Brain microvascular endothelial cell (primary cell): ENCODE measurements at regions not wholly inside any gene's neighbourhood (a gene's known extent, or its start where the extent isn't known, plus 50 kb on each side); places are given as distances from the start of the nearest gene placed in this dataset.

Experiments used
- DNase-seq: peaks from one replicate; pipeline ENCODE4 v3.0.0-alpha.2; 2020
- H3K27ac ChIP-seq: fragments of 250-450 bp; sonication (Bioruptor Pico); 2 replicates; pipeline ENCODE4 v1.5.1; 2020; ENCODE audit warnings: mild to moderate bottlenecking, moderate library complexity
- H3K27me3 ChIP-seq: fragments of 250-450 bp; sonication (Bioruptor Pico); replicated peaks from 2 replicates; pipeline ENCODE4 v1.5.1; 2020; ENCODE audit warnings: mild to moderate bottlenecking
- H3K36me3 ChIP-seq: fragments of 250-450 bp; sonication (Bioruptor Pico); replicated peaks from 2 replicates; pipeline ENCODE4 v1.5.1; 2020; ENCODE audit warnings: mild to moderate bottlenecking
- H3K4me3 ChIP-seq: 2 replicates; pipeline ENCODE4 v1.5.1; 2011; ENCODE audit warnings: low read depth, mild to moderate bottlenecking, control low read depth, low read length, moderate library complexity
- CTCF ChIP-seq: IDR thresholded peaks from 2 replicates; pipeline ENCODE4 v1.5.1; 2011; ENCODE audit warnings: low read depth, mild to moderate bottlenecking, moderate library complexity, low read length, control low read depth, inconsistent platforms; ENCODE audit errors: missing control alignments
- in situ Hi-C: cut with HindIII; loops from 2 replicates; pipeline ENCODE4 v1.10.0; 2017; ENCODE audit warnings: low sequenced_read_pairs, low pct_ligation_motif_present

- H3K36me3 ChIP-seq: no peaks in the 10 kb centered on the region
- no peak overlapping the region for H3K27ac ChIP-seq
- in situ Hi-C loops: no loop called here
- no peak for TF ChIP-seq CTCF
- no peak overlapping the region for H3K4me3 ChIP-seq
- no peaks in the 10 kb centered on the region for H3K27me3 ChIP-seq
- DNase-seq: no peak
These were observed 58.0 kb upstream of the TMEM178A start for GRCh38 chr2:39607538-39608262.

- in situ Hi-C loops: no loop called here
- H3K4me3 ChIP-seq: no peak overlapping the region
- no peaks in the 10 kb centered on the region for H3K36me3 ChIP-seq
- no peak for DNase-seq
- H3K27me3 ChIP-seq: no peaks in the 10 kb centered on the region
- no peak for TF ChIP-seq CTCF
- H3K27ac ChIP-seq: no peak overlapping the region
These were observed 57.5 kb upstream of the TMEM178A start for GRCh38 chr2:39608263-39608575.

- TF ChIP-seq CTCF: no peak
- no peaks in the 10 kb centered on the region for H3K36me3 ChIP-seq
- in situ Hi-C loops: no loop called here
- no peaks in the 10 kb centered on the region for H3K27me3 ChIP-seq
- no peak overlapping the region for H3K27ac ChIP-seq
- no peak overlapping the region for H3K4me3 ChIP-seq
- DNase-seq: no peak
These were observed 56.9 kb upstream of the TMEM178A start for GRCh38 chr2:39608686-39609441.

- TF ChIP-seq CTCF: no peak
- no peaks in the 10 kb centered on the region for H3K36me3 ChIP-seq
- no peak overlapping the region for H3K4me3 ChIP-seq
- in situ Hi-C loops: no loop called here
- no peaks in the 10 kb centered on the region for H3K27me3 ChIP-seq
- no peak for DNase-seq
- H3K27ac ChIP-seq: no peak overlapping the region
These were observed 55.8 kb upstream of the TMEM178A start for GRCh38 chr2:39609917-39610316.

- no peaks in the 10 kb centered on the region for H3K27me3 ChIP-seq
- DNase-seq: no peak
- TF ChIP-seq CTCF: no peak
- no peak overlapping the region for H3K27ac ChIP-seq
- H3K4me3 ChIP-seq: no peak overlapping the region
- in situ Hi-C loops: no loop called here
- H3K36me3 ChIP-seq: no peaks in the 10 kb centered on the region
These were observed 50.0 kb upstream of the TMEM178A start for GRCh38 chr2:39615675-39616074.
